ENCODE measurements at regions not wholly inside any gene's neighbourhood (a gene's known extent, or its start where the extent isn't known, plus 50 kb on each side); places are given as distances from the start of the nearest gene placed in this dataset.
"Not testable (repeated sequence)": the region's sequence is repeated elsewhere in the genome, so short reads cannot be mapped to it uniquely, and the experiment has no call there.

DNA sequence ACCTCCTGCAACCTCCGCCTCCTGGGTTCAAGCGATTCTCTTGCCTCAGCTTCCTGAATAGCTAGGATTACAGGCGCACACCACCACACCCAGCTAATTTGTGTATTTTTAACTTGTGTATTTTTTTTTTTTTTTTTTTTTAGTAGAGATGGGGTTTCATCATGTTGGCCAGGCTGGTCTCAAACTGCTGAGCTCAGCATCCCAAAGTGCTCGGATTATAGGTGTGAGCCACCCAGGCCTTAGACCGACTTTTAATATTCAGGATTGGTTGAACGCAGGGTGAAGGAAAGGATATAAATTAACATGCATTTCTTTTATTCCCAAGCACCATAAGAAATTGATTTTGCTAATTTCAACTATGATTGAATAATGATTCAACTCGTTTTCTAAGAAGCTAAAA, 798.6 kb downstream of the GATA3 start:
- no peaks in the 10 kb centered on the region for H3K27me3 ChIP-seq
- intact Hi-C loops (cut with DNase I): no loop called here
- no peak overlapping the region for H3K4me3 ChIP-seq
- no peaks in the 10 kb centered on the region for H3K9me3 ChIP-seq
- TF ChIP-seq, protein P1, sequence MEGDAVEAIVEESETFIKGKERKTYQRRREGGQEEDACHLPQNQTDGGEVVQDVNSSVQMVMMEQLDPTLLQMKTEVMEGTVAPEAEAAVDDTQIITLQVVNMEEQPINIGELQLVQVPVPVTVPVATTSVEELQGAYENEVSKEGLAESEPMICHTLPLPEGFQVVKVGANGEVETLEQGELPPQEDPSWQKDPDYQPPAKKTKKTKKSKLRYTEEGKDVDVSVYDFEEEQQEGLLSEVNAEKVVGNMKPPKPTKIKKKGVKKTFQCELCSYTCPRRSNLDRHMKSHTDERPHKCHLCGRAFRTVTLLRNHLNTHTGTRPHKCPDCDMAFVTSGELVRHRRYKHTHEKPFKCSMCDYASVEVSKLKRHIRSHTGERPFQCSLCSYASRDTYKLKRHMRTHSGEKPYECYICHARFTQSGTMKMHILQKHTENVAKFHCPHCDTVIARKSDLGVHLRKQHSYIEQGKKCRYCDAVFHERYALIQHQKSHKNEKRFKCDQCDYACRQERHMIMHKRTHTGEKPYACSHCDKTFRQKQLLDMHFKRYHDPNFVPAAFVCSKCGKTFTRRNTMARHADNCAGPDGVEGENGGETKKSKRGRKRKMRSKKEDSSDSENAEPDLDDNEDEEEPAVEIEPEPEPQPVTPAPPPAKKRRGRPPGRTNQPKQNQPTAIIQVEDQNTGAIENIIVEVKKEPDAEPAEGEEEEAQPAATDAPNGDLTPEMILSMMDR (IDR thresholded peaks at IDR 0.05): no peak
- no peak overlapping the region for H3K27ac ChIP-seq
- no peak for DNase-seq
- no peak for ATAC-seq
- no peaks in the 10 kb centered on the region for H3K4me1 ChIP-seq
- no peaks in the 10 kb centered on the region for H3K36me3 ChIP-seq

DNA sequence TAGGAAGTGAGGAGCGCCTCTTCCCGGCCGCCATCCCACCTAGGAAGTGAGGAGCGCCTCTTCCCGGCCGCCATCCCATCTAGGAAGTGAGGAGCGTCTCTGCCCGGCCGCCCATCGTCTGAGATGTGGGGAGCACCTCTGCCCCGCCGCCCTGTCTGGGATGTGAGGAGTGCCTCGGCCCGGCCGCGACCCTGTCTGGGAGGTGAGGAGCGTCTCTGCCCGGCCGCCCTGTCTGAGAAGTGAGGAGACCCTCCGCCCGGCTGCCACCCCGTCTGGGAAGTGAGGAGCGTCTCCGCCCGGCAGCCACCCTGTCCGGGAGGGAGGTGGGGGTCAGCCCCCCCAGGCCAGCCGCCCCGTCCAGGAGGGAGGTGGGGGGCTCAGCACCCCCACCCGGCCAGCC, 814.4 kb downstream of the GATA3 start:
- H3K27ac ChIP-seq; intact Hi-C loops (cut with DNase I); ATAC-seq; H3K9me3 ChIP-seq; H3K36me3 ChIP-seq; H3K4me3 ChIP-seq; H3K4me1 ChIP-seq; DNase-seq; H3K27me3 ChIP-seq: not testable (repeated sequence)

DNA sequence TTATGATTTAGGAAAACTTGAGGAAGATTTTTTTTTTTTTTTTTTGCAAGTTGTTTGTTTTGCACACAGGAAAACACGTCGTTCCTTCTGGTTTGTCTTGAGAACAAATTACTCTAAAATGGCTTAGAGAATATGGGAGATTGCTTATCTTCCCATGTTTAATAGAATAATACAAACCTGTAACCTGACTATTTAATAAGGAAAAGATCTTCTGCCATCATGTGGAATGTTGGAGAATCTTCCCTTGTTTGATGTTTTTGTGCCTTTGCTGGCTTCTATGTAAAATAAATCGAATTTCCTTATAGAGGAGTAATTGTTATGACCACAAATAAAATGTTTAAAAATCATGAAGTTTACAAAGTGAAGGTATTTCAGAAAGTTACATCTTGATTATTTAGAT, 818.8 kb downstream of the GATA3 start:
- TF ChIP-seq, protein P1 (IDR thresholded peaks at IDR 0.05): no peak
- H3K4me1 ChIP-seq: no peaks in the 10 kb centered on the region
- H3K4me3 ChIP-seq: no peak overlapping the region
- intact Hi-C loops (cut with DNase I): no loop called here
- H3K9me3 ChIP-seq: no peaks in the 10 kb centered on the region
- H3K27ac ChIP-seq: no peak overlapping the region
- no peaks in the 10 kb centered on the region for H3K27me3 ChIP-seq
- DNase-seq: no peak
- ATAC-seq: no peak
- no peaks in the 10 kb centered on the region for H3K36me3 ChIP-seq

DNA sequence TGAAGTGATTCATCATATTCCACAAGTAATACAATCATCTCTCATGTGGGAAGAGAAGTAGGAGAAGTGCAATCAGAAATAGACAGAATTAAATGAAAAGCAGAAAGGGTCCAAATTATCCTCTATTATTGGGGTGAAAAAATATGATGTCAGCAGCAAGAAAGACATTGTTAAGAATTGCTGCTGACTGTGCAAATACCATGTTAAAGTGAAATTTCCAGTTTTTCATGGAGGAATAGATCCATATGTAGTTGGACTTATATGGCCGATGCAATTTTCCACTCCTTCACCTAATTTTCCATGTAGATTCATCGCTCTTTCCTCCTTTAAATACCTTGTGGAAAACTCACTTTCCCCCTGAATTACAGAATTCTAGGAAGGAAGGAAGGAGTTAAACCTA, 819.8 kb downstream of the GATA3 start:
- Histone ChIP-seq H3K9me3 (no peaks in the 10 kb centered on the region), H3K27ac (no peak overlapping the region), H3K27me3 (no peaks in the 10 kb centered on the region), H3K4me3 (no peak overlapping the region), H3K4me1 (no peaks in the 10 kb centered on the region), H3K36me3 (no peaks in the 10 kb centered on the region)
- TF ChIP-seq, protein P1 (IDR thresholded peaks at IDR 0.05): no peak
- intact Hi-C loops (cut with DNase I): no loop called here
- DNase-seq (no peak), ATAC-seq (no peak)

DNA sequence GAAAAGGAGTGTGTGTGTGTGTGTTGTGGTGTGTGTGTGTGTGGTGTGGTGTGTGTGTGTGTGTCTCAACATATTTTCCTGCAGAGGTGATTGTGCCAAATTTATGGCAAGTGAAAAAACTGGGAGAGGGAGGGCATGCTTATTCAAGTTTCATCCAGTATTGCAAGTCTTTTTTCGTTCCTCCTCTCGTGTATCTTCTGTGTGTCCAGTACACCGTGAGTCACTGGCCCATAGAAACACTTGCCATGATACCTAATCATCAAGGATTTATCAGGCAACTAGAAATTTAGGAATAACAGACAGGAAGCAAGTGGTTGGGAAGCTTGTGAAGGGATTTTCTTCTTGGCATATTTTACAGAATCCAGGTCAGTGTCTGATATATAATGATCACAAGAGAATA, 820.5 kb downstream of the GATA3 start:
- no peaks in the 10 kb centered on the region for H3K9me3 ChIP-seq
- no peak overlapping the region for H3K4me3 ChIP-seq
- intact Hi-C loops (cut with DNase I): no loop called here
- H3K36me3 ChIP-seq: no peaks in the 10 kb centered on the region
- ATAC-seq (no peak), DNase-seq (no peak)
- no peaks in the 10 kb centered on the region for H3K27me3 ChIP-seq
- TF ChIP-seq, protein P1 (IDR thresholded peaks at IDR 0.05): no peak
- no peaks in the 10 kb centered on the region for H3K4me1 ChIP-seq
- no peak overlapping the region for H3K27ac ChIP-seq

DNA sequence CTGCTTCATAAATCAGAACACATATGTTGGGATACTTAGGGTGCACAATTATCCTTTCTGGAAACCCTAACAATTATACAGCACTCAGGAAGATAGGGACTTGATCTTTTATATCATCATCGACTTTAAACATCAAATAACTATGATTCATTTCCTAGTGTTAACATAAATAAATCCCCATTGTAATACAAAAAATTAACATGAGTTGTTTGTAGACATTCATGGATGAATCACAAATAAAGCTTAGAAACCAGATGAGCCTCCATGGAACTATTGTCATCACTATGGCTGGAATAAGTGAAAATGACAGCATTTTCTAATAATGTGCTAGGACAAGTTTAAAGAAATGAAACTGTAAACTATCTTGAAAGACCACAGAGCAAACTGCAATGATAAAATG, 821.7 kb downstream of the GATA3 start:
- H3K27ac ChIP-seq: no peak overlapping the region

More for the DNA sequence above, 821.7 kb downstream of the GATA3 start:
- ATAC-seq (no peak), DNase-seq (no peak)
- TF ChIP-seq, protein P1 (IDR thresholded peaks at IDR 0.05): no peak
- no peak overlapping the region for H3K4me3 ChIP-seq
- intact Hi-C loops (cut with DNase I): no loop called here
- H3K9me3 ChIP-seq: no peaks in the 10 kb centered on the region
- no peaks in the 10 kb centered on the region for H3K36me3 ChIP-seq
- no peaks in the 10 kb centered on the region for H3K27me3 ChIP-seq
- no peaks in the 10 kb centered on the region for H3K4me1 ChIP-seq
